ENCODE measurements at regions not wholly inside any gene's neighbourhood (a gene's known extent, or its start where the extent isn't known, plus 50 kb on each side); places are given as distances from the start of the nearest gene placed in this dataset.

DNA sequence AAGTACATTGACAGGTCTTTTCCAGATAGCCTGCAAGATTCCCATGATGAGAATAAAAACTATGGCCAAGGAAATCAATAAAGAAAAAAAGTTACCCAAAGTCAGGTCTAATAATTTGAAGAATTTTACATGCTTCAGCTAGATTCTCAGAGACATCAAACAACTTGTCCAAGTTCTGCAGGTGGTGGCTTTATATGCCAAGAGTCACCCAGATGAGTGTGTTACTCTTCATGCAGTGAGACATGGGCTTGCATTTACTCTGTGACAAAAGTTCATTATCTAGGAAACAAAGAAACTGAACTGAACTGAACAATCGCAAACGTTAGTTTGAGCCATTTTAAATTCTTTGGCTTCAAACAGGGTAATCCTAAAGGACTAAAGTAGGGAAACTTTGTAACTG is 548.5 kb upstream of the SYT4 start:
- TF ChIP-seq CTCF (IDR thresholded peaks at IDR 0.05) = no peak
- no peak for TF ChIP-seq EP300 (IDR thresholded peaks at IDR 0.05; ENCODE audit: low read depth)
- TF ChIP-seq POLR2A (IDR thresholded peaks at IDR 0.05) = no peak
- TF ChIP-seq POLR2AphosphoS5 (IDR thresholded peaks at IDR 0.05) = no peak

Data from transverse colon (tissue), 4 donors.